WI38 (cell line): ENCODE measurements at regions not wholly inside any gene's neighbourhood (a gene's known extent, or its start where the extent isn't known, plus 50 kb on each side); places are given as distances from the start of the nearest gene placed in this dataset.

Source experiments
- H3K4me3 ChIP-seq: 2 replicates; pipeline ENCODE4 v1.5.1; 2011; ENCODE audit warnings: low read depth, mild to moderate bottlenecking, control low read depth, low read length
- TF ChIP-seq, protein P1 (sequence below): IDR thresholded peaks from 2 replicates; pipeline ENCODE4 v1.5.1; 2012; ENCODE audit warnings: low read depth, mild to moderate bottlenecking, control low read depth, low read length

DNA sequence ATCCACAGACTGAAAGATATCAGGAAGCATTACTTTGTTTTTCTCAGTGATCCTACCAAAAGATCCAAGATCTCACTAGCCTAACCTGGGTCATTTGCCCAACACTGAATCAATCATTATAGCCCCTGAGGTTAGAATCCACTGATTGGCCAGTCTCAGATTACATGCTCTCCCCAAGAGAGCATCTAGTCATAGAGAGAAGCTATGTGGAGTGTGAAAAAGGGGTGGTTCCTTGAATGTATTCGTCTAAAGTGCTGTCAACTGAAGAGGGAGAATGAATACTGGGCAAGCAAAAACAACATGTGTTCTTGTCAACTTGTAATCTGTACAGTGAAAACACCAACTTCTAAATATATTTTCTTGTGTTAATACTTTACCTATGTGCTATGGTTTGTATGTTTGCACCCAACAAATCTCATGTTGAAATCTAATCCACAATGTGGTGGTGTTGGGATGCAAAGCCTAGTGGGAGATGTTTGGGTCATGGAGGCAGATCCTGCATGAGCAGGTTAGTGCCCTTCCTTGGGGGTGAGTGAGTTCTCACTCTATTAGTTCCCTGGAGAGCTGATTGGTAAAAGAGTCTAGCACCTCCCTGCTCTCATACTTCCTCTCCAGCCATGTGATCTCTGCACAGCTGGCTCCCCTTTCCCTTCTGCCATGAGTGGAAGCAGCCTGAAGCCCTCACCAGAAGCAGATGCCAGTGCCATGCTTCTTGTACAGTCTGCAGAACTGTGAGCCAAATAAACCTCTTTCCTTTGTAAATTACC lies 60.3 kb upstream of the PJA2 start:
- TF ChIP-seq, protein P1, sequence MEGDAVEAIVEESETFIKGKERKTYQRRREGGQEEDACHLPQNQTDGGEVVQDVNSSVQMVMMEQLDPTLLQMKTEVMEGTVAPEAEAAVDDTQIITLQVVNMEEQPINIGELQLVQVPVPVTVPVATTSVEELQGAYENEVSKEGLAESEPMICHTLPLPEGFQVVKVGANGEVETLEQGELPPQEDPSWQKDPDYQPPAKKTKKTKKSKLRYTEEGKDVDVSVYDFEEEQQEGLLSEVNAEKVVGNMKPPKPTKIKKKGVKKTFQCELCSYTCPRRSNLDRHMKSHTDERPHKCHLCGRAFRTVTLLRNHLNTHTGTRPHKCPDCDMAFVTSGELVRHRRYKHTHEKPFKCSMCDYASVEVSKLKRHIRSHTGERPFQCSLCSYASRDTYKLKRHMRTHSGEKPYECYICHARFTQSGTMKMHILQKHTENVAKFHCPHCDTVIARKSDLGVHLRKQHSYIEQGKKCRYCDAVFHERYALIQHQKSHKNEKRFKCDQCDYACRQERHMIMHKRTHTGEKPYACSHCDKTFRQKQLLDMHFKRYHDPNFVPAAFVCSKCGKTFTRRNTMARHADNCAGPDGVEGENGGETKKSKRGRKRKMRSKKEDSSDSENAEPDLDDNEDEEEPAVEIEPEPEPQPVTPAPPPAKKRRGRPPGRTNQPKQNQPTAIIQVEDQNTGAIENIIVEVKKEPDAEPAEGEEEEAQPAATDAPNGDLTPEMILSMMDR: no peak
- H3K4me3 ChIP-seq: no peak overlapping the region

DNA sequence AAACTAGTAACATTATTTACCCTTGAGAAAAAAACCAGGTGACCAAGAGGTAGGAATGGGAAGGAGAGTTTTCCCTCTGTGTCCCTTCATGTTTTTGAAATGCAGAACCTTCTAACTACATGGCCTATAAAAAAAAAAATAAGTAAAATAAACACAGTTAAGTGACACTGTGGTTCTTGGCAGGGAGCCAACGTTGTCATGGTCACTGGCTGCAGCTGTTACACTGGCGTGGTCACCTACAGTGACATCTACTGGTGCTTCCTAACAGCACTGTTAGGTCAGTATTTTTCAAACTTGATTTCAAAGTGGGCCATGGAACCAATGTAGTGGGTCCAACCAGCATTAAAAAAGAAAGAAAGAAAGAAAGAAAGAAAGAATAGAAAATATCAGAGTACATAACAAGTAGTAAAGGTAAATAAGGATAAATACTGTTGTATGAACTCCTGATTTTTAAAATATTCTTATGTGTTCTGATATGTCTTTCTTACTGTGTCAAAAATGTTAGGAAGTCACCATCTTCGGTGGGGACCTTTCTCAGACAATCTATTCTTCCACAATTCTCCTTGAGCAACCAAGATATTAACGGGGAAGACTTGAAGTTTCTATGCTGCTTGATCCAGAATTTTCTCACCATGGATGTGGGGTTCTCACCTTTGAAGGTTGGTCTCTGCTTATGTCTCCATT lies 59.1 kb upstream of the PJA2 start:
- TF ChIP-seq, protein P1: peak; percentile 54; the same call in 1 of the 2 replicates
- H3K4me3 ChIP-seq: no peak overlapping the region

DNA sequence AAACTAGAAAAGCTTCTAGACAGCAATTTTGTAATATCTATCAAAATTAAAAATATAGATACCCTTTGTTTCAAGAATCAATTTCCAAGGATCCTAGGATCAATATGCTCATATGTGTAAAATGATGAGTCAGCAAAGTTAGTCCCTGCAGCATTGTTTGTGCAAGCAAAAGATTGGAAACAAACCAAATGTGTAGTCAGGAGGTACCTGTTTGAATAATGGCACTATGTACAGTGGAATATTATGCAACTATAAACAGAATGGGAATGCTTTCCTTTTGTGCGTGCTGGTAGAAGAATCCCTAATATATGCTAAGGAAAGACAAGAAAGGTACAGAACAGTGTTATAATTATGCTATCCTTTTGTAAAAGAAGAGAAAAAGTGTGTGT lies 58.5 kb upstream of the PJA2 start:
- no peak overlapping the region for H3K4me3 ChIP-seq
- TF ChIP-seq, protein P1: no peak

DNA sequence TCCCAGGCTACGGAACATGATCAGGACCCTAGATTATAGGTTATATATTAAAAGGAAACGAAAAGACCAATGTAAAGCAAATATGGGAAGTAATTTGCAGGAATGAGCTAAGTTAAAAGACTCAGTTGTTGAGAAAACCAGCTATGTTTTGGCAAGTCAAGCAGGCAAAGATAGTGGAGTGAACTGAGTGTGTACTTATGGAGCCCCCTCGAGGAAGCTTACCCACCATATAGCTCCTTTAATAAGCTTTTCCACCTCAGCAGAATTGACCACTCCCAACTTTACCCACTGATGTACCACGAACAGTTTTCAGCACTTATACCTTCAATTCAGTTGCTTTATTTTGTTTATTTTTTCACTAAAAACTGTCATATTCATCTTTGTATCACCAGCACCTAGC lies 57.3 kb upstream of the PJA2 start:
- H3K4me3 ChIP-seq: no peak overlapping the region
- TF ChIP-seq, protein P1: no peak
